ENCODE measurements at regions not wholly inside any gene's neighbourhood (a gene's known extent, or its start where the extent isn't known, plus 50 kb on each side); places are given as distances from the start of the nearest gene placed in this dataset.

DNA sequence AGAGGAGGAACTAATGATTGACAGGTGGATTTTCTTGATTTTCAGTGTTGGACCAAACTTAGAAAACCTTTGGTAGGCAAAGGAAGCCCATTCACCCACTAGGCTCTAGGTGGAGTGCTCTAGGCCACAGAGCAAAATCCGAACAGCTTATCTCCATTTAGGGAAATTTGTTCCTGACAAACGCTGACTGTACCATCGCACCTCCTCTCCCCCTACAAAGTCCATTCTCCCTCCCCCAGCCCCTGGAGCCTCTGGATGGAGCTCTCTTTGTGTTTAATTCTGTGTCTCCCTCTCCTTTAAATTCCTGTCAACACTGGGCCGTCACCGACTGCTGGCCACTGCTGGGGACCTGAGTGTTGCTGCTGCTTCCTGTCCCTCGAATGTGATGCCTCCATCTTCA is 350.1 kb upstream of the IRX2 start:
- peaks cover 25 to 36% (median 34%) of the 10 kb centered on the region in 3 donors for H3K27me3 Mint-ChIP-seq (ENCODE audit: low read depth in 3 of 3)
- H3K36me3 ChIP-seq (replicated peaks in 1 of 2; ENCODE audit: control insufficient read depth in 1 of 2, insufficient read depth in 2 of 2, low read length in 2 of 2) = no peaks in the 10 kb centered on the region

DNA sequence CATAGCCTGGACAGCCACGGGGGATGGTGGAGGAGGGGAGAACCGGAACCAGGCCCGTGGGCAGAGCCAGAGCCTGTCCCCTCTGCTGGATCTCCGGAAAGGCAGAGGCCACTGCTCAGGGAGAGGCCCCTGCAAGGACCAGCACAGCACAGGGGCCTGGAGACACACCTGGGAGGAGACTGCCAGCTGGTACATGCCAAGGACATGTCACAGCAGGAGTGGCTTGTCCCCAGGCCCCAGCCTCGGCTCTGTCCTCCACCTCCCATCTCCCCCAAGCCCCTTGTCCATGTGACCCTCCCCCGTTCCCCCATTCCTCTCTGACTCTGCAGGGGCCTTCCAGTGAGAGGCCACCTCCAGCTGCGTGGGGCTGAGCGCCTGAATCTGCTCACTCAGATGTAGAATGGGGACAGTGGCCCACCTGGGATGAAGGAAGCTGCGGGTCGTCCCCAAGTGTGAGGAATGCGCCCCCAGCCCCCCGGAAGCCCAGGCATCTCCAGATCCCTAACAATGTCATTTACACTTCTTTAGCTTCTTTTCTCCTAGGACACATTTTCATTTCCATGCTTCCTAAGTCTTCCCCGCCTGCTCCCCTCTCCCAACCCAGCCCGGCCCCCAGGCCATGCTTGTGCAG is 349.6 kb upstream of the IRX2 start:
- Mint-ChIP-seq H3K4me3 (no peak overlapping the region), H3K27me3 (ENCODE audit: low read depth in 3 of 3) (peaks cover 25 to 36% (median 35%) of the 10 kb centered on the region in 3 donors), H3K36me3 (no peaks in the 10 kb centered on the region), H3K4me1 (no peaks in the 10 kb centered on the region), H3K27ac (no peak overlapping the region), H3K9me3 (peaks cover 0 to 22% (median 12%) of the 10 kb centered on the region in 7 donors)
- Histone ChIP-seq H3K9me3 (replicated peaks in 1 of 2; ENCODE audit: control insufficient read depth in 1 of 2, insufficient read depth in 1 of 2, low read length in 2 of 2) (peaks cover 0 to 8% of the 10 kb centered on the region in 2 donors), H2AFZ (ENCODE audit: insufficient read depth, low read depth, low read length, poor library complexity, severe bottlenecking) (no peak overlapping the region), H3K4me1 (ENCODE audit: control insufficient read depth in 1 of 2, insufficient read depth in 2 of 2, low read length in 2 of 2) (no peaks in the 10 kb centered on the region), H3K27me3 (ENCODE audit: control insufficient read depth in 2 of 2, insufficient read depth in 2 of 2, low read length in 2 of 2) (peaks cover 0 to 23% of the 10 kb centered on the region in 2 donors), H3K79me2 (ENCODE audit: insufficient read depth, low read length) (no peaks in the 10 kb centered on the region), H3K36me3 (replicated peaks in 1 of 2; ENCODE audit: control insufficient read depth in 1 of 2, insufficient read depth in 2 of 2, low read length in 2 of 2) (no peaks in the 10 kb centered on the region), H3K9ac (ENCODE audit: insufficient read depth, low read length, poor library complexity, severe bottlenecking) (no peak overlapping the region), H3K27ac (ENCODE audit: low read depth in 1 of 2, low read length in 2 of 2) (no peak overlapping the region), H4K20me1 (ENCODE audit: insufficient read depth, low read length) (no peaks in the 10 kb centered on the region), H3K4me2 (replicated peaks; ENCODE audit: extremely low read depth, low read length, poor library complexity, severe bottlenecking) (no peak overlapping the region), H3K4me3 (replicated peaks in 1 of 3; ENCODE audit: low read depth in 2 of 3, low read length in 3 of 3) (no peak overlapping the region)
- DNase-seq = no peak
- TF ChIP-seq, protein P1, sequence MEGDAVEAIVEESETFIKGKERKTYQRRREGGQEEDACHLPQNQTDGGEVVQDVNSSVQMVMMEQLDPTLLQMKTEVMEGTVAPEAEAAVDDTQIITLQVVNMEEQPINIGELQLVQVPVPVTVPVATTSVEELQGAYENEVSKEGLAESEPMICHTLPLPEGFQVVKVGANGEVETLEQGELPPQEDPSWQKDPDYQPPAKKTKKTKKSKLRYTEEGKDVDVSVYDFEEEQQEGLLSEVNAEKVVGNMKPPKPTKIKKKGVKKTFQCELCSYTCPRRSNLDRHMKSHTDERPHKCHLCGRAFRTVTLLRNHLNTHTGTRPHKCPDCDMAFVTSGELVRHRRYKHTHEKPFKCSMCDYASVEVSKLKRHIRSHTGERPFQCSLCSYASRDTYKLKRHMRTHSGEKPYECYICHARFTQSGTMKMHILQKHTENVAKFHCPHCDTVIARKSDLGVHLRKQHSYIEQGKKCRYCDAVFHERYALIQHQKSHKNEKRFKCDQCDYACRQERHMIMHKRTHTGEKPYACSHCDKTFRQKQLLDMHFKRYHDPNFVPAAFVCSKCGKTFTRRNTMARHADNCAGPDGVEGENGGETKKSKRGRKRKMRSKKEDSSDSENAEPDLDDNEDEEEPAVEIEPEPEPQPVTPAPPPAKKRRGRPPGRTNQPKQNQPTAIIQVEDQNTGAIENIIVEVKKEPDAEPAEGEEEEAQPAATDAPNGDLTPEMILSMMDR (IDR thresholded peaks at IDR 0.05) = no peak
- WGBS (ENCODE audit: insufficient coverage) = 15% methylated on average over 5 of the region's 14 CpGs
- intact Hi-C loops (cut with micrococcal nuclease) = no loop called here

More for the DNA sequence above, 350.1 kb upstream of the IRX2 start:
- H2AFZ ChIP-seq (ENCODE audit: insufficient read depth, low read depth, low read length, poor library complexity, severe bottlenecking) = no peak overlapping the region
- no peaks in the 10 kb centered on the region for H3K36me3 Mint-ChIP-seq
- peaks cover 0 to 5% of the 10 kb centered on the region in 2 donors for H3K9me3 ChIP-seq (replicated peaks in 1 of 2; ENCODE audit: control insufficient read depth in 1 of 2, insufficient read depth in 1 of 2, low read length in 2 of 2)
- no peaks in the 10 kb centered on the region for H3K4me1 ChIP-seq (ENCODE audit: control insufficient read depth in 1 of 2, insufficient read depth in 2 of 2, low read length in 2 of 2)
- H3K4me3 ChIP-seq (replicated peaks in 1 of 3; ENCODE audit: low read depth in 2 of 3, low read length in 3 of 3) = no peak overlapping the region
- 67% methylated on average over 1 of the region's 6 CpGs for WGBS (ENCODE audit: insufficient coverage)
- H3K4me2 ChIP-seq (replicated peaks; ENCODE audit: extremely low read depth, low read length, poor library complexity, severe bottlenecking) = no peak overlapping the region
- intact Hi-C loops (cut with micrococcal nuclease) = no loop called here
- no peak overlapping the region for H3K9ac ChIP-seq (ENCODE audit: insufficient read depth, low read length, poor library complexity, severe bottlenecking)
- H4K20me1 ChIP-seq (ENCODE audit: insufficient read depth, low read length) = no peaks in the 10 kb centered on the region
- H3K27me3 ChIP-seq (ENCODE audit: control insufficient read depth in 2 of 2, insufficient read depth in 2 of 2, low read length in 2 of 2) = peaks cover 0 to 23% of the 10 kb centered on the region in 2 donors
- no peak overlapping the region for H3K27ac Mint-ChIP-seq
- H3K79me2 ChIP-seq (ENCODE audit: insufficient read depth, low read length) = no peaks in the 10 kb centered on the region
- no peak overlapping the region for H3K27ac ChIP-seq (ENCODE audit: low read depth in 1 of 2, low read length in 2 of 2)
- no peak overlapping the region for H3K4me3 Mint-ChIP-seq
- H3K4me1 Mint-ChIP-seq = no peaks in the 10 kb centered on the region
- TF ChIP-seq, protein P1 (IDR thresholded peaks at IDR 0.05) = no peak
- no peak for DNase-seq
- peaks cover 0 to 20% (median 12%) of the 10 kb centered on the region in 7 donors for H3K9me3 Mint-ChIP-seq
